ENCODE measurements at regions not wholly inside any gene's neighbourhood (a gene's known extent, or its start where the extent isn't known, plus 50 kb on each side); places are given as distances from the start of the nearest gene placed in this dataset.
"Not testable (repeated sequence)": the region's sequence is repeated elsewhere in the genome, so short reads cannot be mapped to it uniquely, and the experiment has no call there.

GRCh38 chr2:180591947-180592346 lies 388.5 kb upstream of the UBE2E3 start:
- peaks cover 0 to 4% (median 0%) of the 10 kb centered on the region in 8 donors for H3K9me3 ChIP-seq
- intact Hi-C loops (cut with DNase I; ENCODE audit: low total_unique reads): no loop called here
- DNase-seq: no peak
- H3K4me3 ChIP-seq: no peak overlapping the region
- 85 to 96% (median 92%) methylated on average over 1 of the region's 1 CpG for WGBS, 5 donors
- H3K27ac ChIP-seq: no peak overlapping the region
- H3K36me3 ChIP-seq: no peaks in the 10 kb centered on the region
- H3K4me1 ChIP-seq: no peaks in the 10 kb centered on the region
- TF ChIP-seq POLR2A (IDR thresholded peaks at IDR 0.05) (no peak), POLR2AphosphoS5 (IDR thresholded peaks at IDR 0.05) (no peak)
- TF ChIP-seq, protein P1, sequence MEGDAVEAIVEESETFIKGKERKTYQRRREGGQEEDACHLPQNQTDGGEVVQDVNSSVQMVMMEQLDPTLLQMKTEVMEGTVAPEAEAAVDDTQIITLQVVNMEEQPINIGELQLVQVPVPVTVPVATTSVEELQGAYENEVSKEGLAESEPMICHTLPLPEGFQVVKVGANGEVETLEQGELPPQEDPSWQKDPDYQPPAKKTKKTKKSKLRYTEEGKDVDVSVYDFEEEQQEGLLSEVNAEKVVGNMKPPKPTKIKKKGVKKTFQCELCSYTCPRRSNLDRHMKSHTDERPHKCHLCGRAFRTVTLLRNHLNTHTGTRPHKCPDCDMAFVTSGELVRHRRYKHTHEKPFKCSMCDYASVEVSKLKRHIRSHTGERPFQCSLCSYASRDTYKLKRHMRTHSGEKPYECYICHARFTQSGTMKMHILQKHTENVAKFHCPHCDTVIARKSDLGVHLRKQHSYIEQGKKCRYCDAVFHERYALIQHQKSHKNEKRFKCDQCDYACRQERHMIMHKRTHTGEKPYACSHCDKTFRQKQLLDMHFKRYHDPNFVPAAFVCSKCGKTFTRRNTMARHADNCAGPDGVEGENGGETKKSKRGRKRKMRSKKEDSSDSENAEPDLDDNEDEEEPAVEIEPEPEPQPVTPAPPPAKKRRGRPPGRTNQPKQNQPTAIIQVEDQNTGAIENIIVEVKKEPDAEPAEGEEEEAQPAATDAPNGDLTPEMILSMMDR (IDR thresholded peaks at IDR 0.05 in 8 of 11, conservative IDR thresholded peaks at IDR 0.05 in 3 of 11): no peak
- H3K27me3 ChIP-seq (replicated peaks in 1 of 7): no peaks in the 10 kb centered on the region

GRCh38 chr2:180591093-180591781 lies 389.2 kb upstream of the UBE2E3 start:
- WGBS, 5 donors: 74 to 89% (median 80%) methylated on average over 9 to 11 of the region's 11 CpGs
- peak; percentile 55 for DNase-seq
- H3K4me3 ChIP-seq; H3K9me3 ChIP-seq; H3K27ac ChIP-seq; intact Hi-C loops (cut with DNase I; ENCODE audit: low total_unique reads); H3K36me3 ChIP-seq; H3K27me3 ChIP-seq (replicated peaks in 1 of 7); H3K4me1 ChIP-seq: not testable (repeated sequence)

DNA sequence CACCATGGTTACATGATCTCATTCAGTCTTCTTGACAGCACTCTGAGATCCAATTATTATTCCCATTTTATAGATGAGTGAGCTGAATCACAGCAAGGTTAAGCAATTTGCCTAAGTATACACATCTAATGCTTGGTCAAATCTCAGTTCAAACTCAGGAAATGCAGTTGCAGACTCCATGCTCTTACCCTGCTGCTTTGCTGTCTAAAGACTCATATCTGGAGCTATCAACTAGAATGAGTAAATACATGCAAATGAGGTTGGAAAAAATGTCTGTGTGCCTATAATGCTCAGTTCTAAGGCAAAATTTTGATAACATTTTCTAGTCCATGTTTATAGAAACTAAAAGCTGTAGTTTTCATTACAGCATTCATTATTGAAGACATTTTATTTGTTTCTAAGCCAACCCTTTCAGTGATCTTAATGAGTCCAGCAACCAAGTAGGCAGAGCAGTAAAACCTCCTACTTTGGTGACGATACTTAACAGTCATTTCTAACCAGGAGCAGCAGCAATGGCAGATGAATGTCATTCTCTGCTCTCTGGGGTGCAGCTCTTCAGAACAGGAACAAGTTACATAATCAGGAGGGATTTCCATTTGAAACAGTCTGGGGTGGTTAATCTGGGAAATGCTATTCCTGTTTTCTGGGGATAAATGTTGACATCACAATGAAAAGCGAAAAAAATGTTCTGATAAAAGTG lies 396.8 kb upstream of the UBE2E3 start:
- no peak overlapping the region for H3K4me3 ChIP-seq
- WGBS, 5 donors: 74 to 87% (median 83%) methylated on average over 2 of the region's 2 CpGs
- no peaks in the 10 kb centered on the region for H3K9me3 ChIP-seq
- no peak overlapping the region for H3K27ac ChIP-seq
- no peak for DNase-seq
- no peaks in the 10 kb centered on the region for H3K27me3 ChIP-seq (replicated peaks in 1 of 7)
- TF ChIP-seq, protein P1 (IDR thresholded peaks at IDR 0.05 in 8 of 11, conservative IDR thresholded peaks at IDR 0.05 in 3 of 11): no peak
- H3K36me3 ChIP-seq: no peaks in the 10 kb centered on the region
- H3K4me1 ChIP-seq: no peaks in the 10 kb centered on the region
- intact Hi-C loops (cut with DNase I; ENCODE audit: low total_unique reads): no loop called here

DNA sequence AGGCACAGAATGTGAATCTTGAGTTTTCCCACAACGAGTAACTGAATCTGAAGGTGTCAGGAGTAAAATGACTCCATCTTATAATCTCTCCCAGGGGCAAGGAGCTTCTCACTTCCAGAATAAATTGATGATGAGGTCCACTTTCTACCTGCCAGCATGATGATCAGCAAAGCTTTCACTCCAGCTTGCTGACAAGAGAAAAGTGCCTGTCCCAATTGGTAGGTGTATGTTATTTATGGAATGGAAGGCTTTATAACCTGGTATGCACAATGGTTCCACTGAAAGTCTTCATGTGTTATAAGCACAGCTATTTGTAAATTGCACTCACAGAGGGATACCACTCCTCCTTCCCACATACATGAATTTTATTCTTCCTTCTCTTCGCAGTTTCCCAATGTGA lies 401.0 kb upstream of the UBE2E3 start:
- Histone ChIP-seq H3K4me1 (no peaks in the 10 kb centered on the region), H3K36me3 (no peaks in the 10 kb centered on the region), H3K9me3 (no peaks in the 10 kb centered on the region), H3K27me3 (replicated peaks in 1 of 7) (no peaks in the 10 kb centered on the region), H3K4me3 (no peak overlapping the region), H3K27ac (no peak overlapping the region)
- 54 to 87% (median 65%) methylated on average over 2 of the region's 2 CpGs for WGBS, 5 donors
- DNase-seq: no peak
- no peak for TF ChIP-seq POLR2AphosphoS5 (IDR thresholded peaks at IDR 0.05)
- TF ChIP-seq POLR2A (IDR thresholded peaks at IDR 0.05): no peak
- TF ChIP-seq, protein P1 (IDR thresholded peaks at IDR 0.05 in 8 of 11, conservative IDR thresholded peaks at IDR 0.05 in 3 of 11): no peak
- intact Hi-C loops (cut with DNase I; ENCODE audit: low total_unique reads): no loop called here

Measured in spleen (tissue), 11 donors.